Skeletal muscle tissue (tissue), 3 donors: ENCODE measurements at regions not wholly inside any gene's neighbourhood (a gene's known extent, or its start where the extent isn't known, plus 50 kb on each side); places are given as distances from the start of the nearest gene placed in this dataset.

ENCODE experiments used
- H3K27ac ChIP-seq: one replicate; pipeline ENCODE4 v1.7.0; 2013; ENCODE audit warnings: mild to moderate bottlenecking, low read depth, low read length, inconsistent platforms
- H3K27me3 ChIP-seq, 3 donors: one replicate each; pipeline ENCODE4 v1.7.0; 2013; ENCODE audit warnings: low read length in 3 of 3; ENCODE audit not compliant: control insufficient read depth in 3 of 3, insufficient read depth in 3 of 3
- H3K36me3 ChIP-seq, 3 donors: one replicate each; pipeline ENCODE4 v1.7.0; 2013; ENCODE audit warnings: low read length in 3 of 3; ENCODE audit not compliant: control insufficient read depth in 3 of 3, insufficient read depth in 3 of 3
- H3K4me1 ChIP-seq, 3 donors: one replicate each; pipeline ENCODE4 v1.7.0; 2013; ENCODE audit warnings: low read length in 3 of 3, mild to moderate bottlenecking in 3 of 3; ENCODE audit not compliant: control insufficient read depth in 3 of 3, insufficient read depth in 3 of 3
- H3K4me3 ChIP-seq, 3 donors: one replicate each; pipeline ENCODE4 v1.7.0; 2013; ENCODE audit warnings: low read length in 3 of 3
- H3K9ac ChIP-seq, 3 donors: one replicate each; pipeline ENCODE4 v1.7.0; 2013; ENCODE audit warnings: low read length in 3 of 3, mild to moderate bottlenecking in 3 of 3, moderate library complexity in 2 of 3, low read depth in 1 of 3
- H3K9me3 ChIP-seq, 3 donors: one replicate each; pipeline ENCODE4 v1.7.0; 2013; ENCODE audit warnings: low read length in 3 of 3; ENCODE audit not compliant: control insufficient read depth in 3 of 3
- donor health status: Osteomylitis.

GRCh38 chr15:96612917-96613316 lies 282.4 kb downstream of the NR2F2 start:
- no peak overlapping the region for H3K9ac ChIP-seq
- H3K27me3 ChIP-seq: peaks cover 0 to 3% (median 0%) of the 10 kb centered on the region in 3 donors
- H3K4me1 ChIP-seq: no peaks in the 10 kb centered on the region
- no peaks in the 10 kb centered on the region for H3K9me3 ChIP-seq
- no peak overlapping the region for H3K27ac ChIP-seq
- no peaks in the 10 kb centered on the region for H3K36me3 ChIP-seq
- H3K4me3 ChIP-seq: no peak overlapping the region

GRCh38 chr15:96619174-96619573 lies 288.7 kb downstream of the NR2F2 start:
- Histone ChIP-seq H3K4me1 (no peaks in the 10 kb centered on the region), H3K27ac (no peak overlapping the region), H3K9ac (no peak overlapping the region), H3K27me3 (peaks cover 0 to 3% (median 0%) of the 10 kb centered on the region in 3 donors), H3K9me3 (no peaks in the 10 kb centered on the region), H3K36me3 (no peaks in the 10 kb centered on the region), H3K4me3 (no peak overlapping the region)

GRCh38 chr15:96622714-96623113 lies 292.2 kb downstream of the NR2F2 start:
- no peaks in the 10 kb centered on the region for H3K9me3 ChIP-seq
- H3K27ac ChIP-seq: no peak overlapping the region
- H3K4me3 ChIP-seq: no peak overlapping the region
- no peak overlapping the region for H3K9ac ChIP-seq
- no peaks in the 10 kb centered on the region for H3K4me1 ChIP-seq
- no peaks in the 10 kb centered on the region for H3K36me3 ChIP-seq
- H3K27me3 ChIP-seq: no peaks in the 10 kb centered on the region

GRCh38 chr15:96625256-96625655 lies 294.8 kb downstream of the NR2F2 start:
- H3K4me3 ChIP-seq: no peak overlapping the region
- no peaks in the 10 kb centered on the region for H3K9me3 ChIP-seq
- H3K36me3 ChIP-seq: no peaks in the 10 kb centered on the region
- no peak overlapping the region for H3K9ac ChIP-seq
- no peak overlapping the region for H3K27ac ChIP-seq
- H3K27me3 ChIP-seq: no peaks in the 10 kb centered on the region
- peaks cover 0 to 3% (median 0%) of the 10 kb centered on the region in 3 donors for H3K4me1 ChIP-seq

- no peaks in the 10 kb centered on the region for H3K9me3 ChIP-seq
- no peaks in the 10 kb centered on the region for H3K36me3 ChIP-seq
- H3K4me3 ChIP-seq: no peak overlapping the region
- no peak overlapping the region for H3K27ac ChIP-seq
- no peaks in the 10 kb centered on the region for H3K27me3 ChIP-seq
- H3K4me1 ChIP-seq: peaks cover 0 to 3% (median 0%) of the 10 kb centered on the region in 3 donors
- H3K9ac ChIP-seq: no peak overlapping the region
Observed at GRCh38 chr15:96627031-96627568, 296.6 kb downstream of the NR2F2 start.

GRCh38 chr15:96629511-96629910 lies 299.0 kb downstream of the NR2F2 start:
- Histone ChIP-seq H3K4me1 (peaks cover 0 to 3% (median 0%) of the 10 kb centered on the region in 3 donors), H3K27ac (no peak overlapping the region)

GRCh38 chr15:96638793-96639192 lies 308.3 kb downstream of the NR2F2 start:
- no peak overlapping the region for H3K9ac ChIP-seq
- no peaks in the 10 kb centered on the region for H3K36me3 ChIP-seq
- H3K27me3 ChIP-seq: no peaks in the 10 kb centered on the region
- no peak overlapping the region for H3K27ac ChIP-seq
- no peak overlapping the region for H3K4me3 ChIP-seq
- no peaks in the 10 kb centered on the region for H3K9me3 ChIP-seq
- no peaks in the 10 kb centered on the region for H3K4me1 ChIP-seq

More at GRCh38 chr15:96629511-96629910, 299.0 kb downstream of the NR2F2 start:
- Histone ChIP-seq H3K9me3 (no peaks in the 10 kb centered on the region), H3K27me3 (no peaks in the 10 kb centered on the region), H3K36me3 (no peaks in the 10 kb centered on the region), H3K4me3 (no peak overlapping the region), H3K9ac (no peak overlapping the region)

GRCh38 chr15:96645796-96646195 lies 315.3 kb downstream of the NR2F2 start:
- Histone ChIP-seq H3K9ac (no peak overlapping the region), H3K9me3 (no peaks in the 10 kb centered on the region), H3K36me3 (no peaks in the 10 kb centered on the region), H3K4me1 (no peaks in the 10 kb centered on the region), H3K27me3 (no peaks in the 10 kb centered on the region), H3K27ac (no peak overlapping the region), H3K4me3 (no peak overlapping the region)

GRCh38 chr15:96648866-96649265 lies 318.4 kb downstream of the NR2F2 start:
- H3K9me3 ChIP-seq: no peaks in the 10 kb centered on the region
- no peaks in the 10 kb centered on the region for H3K27me3 ChIP-seq
- H3K27ac ChIP-seq: no peak overlapping the region
- no peaks in the 10 kb centered on the region for H3K4me1 ChIP-seq
- no peaks in the 10 kb centered on the region for H3K36me3 ChIP-seq
- H3K9ac ChIP-seq: no peak overlapping the region
- no peak overlapping the region for H3K4me3 ChIP-seq

GRCh38 chr15:96657096-96657495 lies 326.6 kb downstream of the NR2F2 start:
- no peaks in the 10 kb centered on the region for H3K27me3 ChIP-seq
- H3K27ac ChIP-seq: no peak overlapping the region
- no peaks in the 10 kb centered on the region for H3K36me3 ChIP-seq
- no peaks in the 10 kb centered on the region for H3K4me1 ChIP-seq
- no peak overlapping the region for H3K4me3 ChIP-seq
- H3K9ac ChIP-seq: no peak overlapping the region
- no peaks in the 10 kb centered on the region for H3K9me3 ChIP-seq
